ENCODE measurements at regions not wholly inside any gene's neighbourhood (a gene's known extent, or its start where the extent isn't known, plus 50 kb on each side); places are given as distances from the start of the nearest gene placed in this dataset.

DNA sequence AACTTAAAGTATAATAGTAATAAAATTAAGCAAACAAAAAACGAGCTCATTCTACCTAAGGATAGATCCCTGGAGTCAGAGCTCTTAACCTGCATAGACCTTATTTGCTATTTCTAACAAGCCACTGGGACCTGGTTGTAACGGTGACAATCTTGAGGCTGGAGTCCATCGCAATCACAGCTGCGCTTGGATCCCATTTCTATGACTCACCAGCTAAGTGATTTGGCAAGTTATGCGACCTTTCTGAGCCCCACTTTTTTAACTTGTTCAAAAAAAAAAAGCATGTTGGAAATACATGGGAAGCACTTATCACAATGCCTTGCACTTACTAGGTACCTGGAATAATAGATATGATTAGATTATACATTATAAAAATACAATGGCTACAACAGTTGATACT lies 389.5 kb upstream of the CDH4 start:
- DNase-seq (ENCODE audit: low read depth): no peak

DNA sequence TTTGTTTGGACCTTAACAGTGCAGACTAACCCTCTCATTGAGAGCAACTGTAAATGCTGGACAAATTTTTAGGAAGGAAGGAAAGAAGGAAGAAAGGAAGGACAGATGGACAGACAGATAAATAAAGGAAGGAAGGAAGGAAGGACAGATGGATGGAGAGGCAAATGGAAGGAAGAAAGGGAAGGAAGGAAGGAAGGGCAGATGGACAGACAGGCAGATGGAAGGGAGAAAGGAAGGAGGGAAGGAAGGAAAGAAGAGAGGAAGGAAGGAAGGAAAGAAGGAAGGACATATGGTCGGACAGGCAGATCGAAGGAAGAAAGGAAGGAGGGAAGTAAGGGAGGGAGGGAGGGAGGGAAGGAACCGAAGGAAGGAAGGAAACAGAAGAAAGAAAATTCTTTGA lies 388.5 kb upstream of the CDH4 start:
- DNase-seq (ENCODE audit: low read depth): no peak

DNA sequence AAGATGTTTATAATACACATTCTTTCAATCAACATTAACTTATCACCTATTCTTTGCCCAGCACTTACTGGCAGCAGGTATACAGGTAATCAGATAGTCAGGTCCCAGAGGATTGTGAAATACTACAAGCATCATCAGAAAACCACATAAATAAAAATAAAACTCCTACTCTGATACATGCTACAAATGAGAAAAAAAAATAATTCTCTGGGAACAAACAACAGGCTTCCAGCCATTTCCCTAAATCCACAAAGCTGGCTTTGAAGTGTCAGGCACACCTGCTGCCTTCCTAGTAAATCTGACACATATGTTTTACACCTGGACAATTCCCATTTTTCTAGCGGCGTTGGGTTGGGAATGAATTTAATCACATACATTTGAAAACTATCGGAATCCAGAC lies 384.5 kb upstream of the CDH4 start:
- no peak for DNase-seq (ENCODE audit: low read depth)

DNA sequence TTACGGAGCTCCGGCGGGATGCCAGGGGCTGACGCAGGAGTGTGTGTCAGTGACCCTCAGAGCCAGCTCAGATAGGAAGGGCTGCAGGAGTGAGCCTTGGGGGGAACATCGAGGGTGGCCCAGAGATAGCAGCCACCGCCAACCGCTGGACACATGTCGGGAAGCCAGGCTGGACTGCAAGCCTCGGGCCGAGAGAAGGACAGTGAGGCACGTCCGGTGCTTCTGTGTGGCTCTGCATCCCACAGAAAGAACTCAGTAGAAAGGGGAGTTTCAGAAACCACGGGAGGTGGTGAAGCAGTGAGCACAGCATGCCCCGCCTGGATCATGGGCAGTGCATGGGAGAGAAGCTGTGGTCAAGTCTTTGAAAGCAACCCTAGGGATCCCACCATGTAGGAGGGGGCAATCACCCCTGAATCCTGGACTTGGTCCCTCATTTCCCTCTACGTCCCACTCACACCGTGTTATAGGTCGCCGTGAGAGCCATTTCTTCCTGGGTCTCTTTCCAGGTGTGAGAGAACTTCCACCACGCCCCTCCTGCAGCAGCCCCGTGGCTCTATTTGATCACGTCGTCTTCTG lies 383.7 kb upstream of the CDH4 start:
- no peak for DNase-seq (ENCODE audit: low read depth)

DNA sequence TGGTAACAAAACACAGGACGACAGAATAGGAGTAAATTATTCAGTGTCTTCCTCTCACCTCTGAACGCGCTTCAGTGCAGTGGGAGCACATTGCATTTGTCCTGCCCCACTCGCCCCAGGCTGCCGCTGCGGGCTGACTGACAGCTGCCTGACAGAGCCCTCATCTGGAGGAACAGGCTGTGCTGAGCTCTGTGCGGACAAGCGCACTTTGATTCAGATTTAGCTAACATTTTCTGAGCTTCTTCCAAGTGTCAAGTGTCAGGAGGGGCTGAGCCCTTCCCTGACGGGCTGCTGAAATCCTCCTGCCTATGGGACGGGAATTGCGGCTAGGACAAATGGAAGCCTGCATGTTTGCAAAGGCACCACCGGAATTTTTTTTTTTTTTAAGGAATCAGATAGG lies 383.0 kb upstream of the CDH4 start:
- no peak for DNase-seq (ENCODE audit: low read depth)

DNA sequence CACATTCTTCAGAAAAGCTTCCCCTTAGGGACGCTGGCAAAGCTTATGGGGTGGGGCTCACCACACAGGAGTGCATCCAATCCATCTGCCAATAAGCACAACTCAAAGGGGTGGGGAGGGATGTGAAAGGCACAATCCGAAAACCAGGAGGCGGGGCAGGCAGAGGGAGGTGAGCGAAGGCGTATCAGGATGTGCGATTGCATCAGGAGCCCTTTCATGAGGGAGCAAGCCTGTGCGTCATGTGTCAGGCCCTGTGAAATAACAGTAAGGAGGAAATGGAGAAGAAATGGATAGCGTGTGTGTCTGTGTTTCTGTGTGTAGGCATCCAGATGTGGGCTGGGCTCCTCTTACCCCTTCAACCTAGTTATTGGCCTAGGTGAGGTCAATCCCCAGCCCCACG lies 382.4 kb upstream of the CDH4 start:
- no peak for DNase-seq (ENCODE audit: low read depth)

DNA sequence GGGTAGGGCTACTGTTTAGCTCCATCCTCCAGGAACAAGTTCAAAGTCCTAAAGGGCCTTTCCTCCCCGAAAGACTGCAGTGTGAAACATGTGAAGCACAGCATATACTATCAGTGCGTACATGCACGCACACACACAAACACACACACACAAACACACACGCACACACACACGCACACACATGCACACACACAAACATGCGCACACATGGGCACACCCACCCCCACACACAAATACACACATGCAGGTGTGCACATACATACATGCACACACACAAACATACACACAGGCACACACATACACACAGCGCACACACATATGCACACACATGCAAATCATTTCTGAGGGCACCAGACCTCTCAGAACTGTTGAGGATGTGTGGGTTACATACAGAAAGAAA lies 382.0 kb upstream of the CDH4 start:
- no peak for DNase-seq (ENCODE audit: low read depth)

DNA sequence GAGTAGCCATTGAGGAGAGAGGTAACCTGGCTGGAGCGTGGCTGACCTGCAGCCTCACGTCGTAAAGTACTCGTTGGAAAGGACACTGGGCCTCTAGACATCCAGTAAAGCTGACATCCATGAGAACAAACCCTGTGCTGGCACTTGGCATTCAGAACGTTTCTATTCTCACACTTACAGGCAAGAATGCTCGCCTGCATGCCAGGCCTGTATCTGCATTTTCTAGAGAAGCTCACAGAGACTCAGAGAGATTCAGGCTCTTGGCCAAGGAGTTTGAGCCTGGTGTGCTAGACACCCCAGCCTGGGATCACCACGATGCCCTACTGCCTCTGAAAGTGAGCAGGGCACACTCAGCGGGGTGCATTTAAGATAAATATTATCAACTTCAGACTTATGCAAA lies 379.8 kb upstream of the CDH4 start:
- DNase-seq (ENCODE audit: low read depth): no peak

DNA sequence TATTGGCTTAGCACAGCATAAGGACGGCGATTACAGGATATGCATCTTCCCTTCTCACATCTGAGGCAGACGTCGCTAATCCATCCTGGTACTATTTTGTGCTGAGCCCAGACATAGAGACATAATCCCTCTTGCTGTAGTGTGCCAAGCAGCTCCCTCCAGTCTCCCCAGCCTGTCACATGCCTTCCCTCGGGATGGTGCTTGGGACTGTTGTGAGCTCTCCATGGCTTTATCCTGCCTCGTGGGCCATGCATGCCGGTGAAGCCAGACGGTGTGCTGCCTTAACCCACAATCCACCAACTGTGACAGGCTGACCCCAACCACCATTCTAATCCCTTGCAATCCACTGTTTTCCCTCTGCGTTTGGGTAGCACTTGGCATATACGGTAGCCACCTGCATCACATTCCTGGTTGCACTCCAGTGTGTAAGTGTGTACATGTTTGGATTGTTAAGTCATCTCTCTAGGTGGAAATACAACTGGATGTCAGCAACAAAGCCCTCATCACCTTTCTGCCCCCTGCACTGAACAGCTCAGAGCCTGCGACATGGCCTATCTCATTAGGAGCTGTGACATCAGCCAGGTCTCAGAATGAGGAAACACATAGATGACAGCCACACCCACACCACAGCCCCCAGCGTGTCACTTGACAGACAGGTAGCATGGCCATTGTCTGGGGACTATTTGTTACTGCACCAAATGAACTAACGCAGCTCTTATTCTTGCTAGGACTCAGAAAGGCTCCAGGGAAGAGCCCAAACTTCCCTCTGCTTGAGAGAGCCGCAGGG lies 374.8 kb upstream of the CDH4 start:
- no peak for DNase-seq (ENCODE audit: low read depth)

DNA sequence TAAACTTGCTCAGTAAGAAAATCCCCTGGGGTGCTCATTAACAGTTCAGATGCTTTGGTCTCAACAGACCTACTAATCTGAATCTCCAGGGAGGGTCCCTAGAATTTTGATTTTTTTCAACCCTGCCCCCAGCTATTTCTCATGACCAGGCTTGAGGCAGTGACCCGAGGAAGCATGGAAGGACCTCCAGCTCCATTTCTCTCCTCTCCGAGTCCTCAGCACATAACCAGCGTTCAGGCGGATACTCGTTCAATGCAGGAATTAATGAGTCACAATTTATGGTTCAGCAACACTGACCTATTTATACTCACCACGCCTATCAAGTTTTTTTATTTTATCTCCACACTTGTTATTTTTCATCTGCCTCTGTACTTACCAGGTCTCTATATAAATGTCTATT lies 369.2 kb upstream of the CDH4 start:
- DNase-seq (ENCODE audit: low read depth): peak; percentile 7

DNA sequence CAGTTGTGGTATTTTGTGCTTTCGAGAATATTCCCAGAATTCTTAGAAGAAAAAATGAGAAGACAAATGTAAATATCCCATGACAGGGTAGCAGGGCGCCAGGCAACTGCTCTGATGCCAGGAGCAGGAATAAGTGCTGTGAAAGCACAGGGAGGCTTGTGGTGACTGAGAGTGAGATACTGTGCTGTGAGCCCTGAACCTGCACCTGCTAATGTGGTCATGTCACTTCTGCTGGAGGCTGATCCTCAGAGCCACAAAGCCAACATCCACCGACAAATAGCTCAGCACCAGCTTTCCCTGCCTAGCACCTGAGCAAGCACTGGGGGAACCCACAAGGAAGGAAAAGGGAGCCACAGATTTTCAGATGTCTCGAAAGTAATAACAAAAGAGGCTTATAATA lies 368.6 kb upstream of the CDH4 start:
- no peak for DNase-seq (ENCODE audit: low read depth)

DNA sequence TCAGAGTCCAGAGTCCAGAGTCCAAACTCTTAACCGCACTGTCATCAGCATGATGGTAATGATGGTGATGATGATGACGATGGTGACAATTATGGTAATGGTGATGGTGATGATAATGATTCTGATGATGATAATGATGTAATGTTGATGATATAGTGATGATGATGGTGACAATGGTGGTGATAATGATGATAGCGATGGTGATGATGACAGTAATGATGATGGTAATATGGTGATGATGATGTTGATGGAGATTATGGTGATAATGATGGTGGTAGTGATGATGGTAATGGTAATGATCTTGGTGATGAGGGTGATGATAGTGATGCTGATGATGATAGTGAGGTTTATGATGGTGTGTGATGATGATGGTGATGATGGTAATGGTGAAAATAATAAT lies 367.8 kb upstream of the CDH4 start:
- no peak for DNase-seq (ENCODE audit: low read depth)

DNA sequence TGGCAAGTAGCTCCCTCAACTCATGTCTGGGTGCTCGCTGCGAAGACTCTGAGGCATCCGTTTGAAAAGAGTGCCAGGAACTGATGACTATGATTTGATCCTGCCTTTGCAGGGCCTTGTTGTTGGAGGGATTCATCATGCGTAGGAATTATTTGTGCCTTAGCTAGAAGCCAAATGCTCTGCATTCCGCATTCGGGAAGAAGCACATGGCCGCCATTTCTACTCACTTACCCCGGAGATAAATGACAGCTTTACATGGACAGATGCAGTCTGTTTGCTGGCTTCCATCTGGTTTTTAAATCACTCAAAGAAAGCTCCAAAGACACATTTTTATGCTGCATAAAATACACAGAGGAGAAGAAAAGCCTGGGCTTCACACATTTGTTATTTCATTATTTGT lies 363.3 kb upstream of the CDH4 start:
- DNase-seq (ENCODE audit: low read depth): no peak

DNA sequence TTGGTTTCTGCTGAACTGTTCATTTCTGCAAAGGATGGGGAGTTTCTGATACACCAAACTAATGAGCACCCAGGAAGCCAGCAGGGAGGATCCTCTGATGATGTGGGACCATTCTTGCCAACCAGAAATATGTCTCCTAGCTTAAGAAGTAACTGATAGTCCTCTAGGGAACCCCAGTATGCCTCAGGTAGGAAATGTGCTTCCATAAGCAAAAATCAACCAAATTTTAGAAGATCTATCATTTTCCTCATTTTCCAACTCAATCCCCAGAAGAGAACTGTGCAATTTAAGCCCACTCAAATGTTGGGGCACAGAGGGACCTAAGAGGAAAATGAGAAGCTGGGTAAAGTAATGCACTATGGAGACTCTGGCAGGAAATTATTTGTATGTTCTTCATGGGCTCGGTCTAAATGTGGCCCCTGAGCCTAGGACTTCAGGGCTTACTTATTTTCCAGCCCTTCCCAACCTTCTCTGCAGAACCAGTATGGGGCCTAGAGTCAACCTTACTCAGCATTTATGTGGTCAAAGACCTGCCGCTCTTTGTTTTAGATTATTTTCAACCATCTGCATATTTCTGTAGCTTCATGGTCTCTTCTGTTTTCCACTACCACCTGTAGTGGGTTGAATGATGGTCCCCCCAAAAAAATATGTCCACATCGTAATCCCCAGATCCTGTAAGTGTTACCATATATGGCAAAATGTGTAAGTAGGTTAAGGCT lies 359.8 kb upstream of the CDH4 start:
- no peak for DNase-seq (ENCODE audit: low read depth)

DNA sequence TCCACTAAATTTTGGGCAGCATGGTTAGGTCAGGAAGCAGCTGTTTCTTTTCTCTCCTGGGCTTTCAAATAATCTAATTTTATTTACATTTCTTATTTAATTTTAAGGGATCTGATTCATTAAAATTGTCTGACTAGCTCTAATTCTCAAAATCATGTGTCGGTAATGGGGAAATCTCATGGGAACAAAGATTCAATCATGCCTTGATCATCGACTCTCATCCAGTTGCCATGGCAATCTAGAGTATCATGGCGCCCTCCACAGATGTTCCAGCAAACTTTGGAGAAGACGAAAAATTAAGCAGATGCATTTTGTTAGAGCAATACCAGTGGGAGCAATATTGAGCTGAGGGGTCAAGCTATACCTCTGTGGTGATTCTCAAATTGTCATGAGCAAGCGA lies 358.0 kb upstream of the CDH4 start:
- no peak for DNase-seq (ENCODE audit: low read depth)

DNA sequence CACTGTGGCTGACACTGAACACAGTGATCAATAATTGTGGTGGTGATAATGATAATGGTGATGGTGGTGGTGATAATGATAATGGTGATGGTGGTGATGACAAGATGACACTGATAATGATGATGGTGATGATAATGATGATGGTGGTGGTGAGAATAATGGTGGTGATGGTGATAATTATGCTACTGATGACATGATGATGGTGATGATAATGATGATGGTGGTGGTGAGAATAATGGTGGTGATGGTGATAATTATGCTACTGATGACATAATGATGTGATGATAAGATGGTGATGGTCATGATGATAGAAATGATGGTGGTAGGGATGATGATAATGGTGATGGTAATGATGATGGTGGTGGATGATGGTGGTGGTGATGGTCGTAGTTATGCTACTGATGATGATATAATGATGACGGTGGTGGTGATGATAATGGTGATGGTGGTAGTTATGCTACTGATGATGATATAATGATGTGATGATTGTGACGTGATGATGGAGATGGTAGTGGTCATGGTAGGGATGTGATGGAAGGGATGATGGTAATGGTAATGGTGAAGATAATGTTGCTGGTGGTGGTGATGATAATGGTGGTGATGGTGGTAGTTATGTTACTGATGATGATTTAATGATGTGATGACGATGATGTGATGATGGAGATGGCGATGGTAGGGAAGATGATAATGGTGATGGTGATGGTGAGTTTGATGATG lies 356.5 kb upstream of the CDH4 start:
- no peak for DNase-seq (ENCODE audit: low read depth)

DNA sequence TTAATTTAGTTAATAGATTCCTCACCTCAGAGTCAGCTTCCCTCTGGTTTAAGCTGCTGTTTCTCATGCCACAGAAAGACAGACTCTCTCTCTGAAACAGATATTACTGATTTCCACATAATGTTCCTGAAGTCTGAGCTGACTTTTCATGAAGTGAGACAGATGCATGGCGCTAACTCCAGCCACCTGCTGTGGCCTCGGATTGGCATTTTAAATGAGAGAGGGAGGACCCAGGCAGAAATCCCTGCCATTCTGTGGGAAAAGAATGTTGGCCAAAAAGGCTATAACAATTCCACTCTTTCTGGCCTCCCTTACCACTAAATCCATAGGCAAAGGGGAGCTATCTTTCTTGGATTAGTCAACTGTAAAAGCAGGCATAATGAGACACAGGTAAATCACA lies 354.1 kb upstream of the CDH4 start:
- DNase-seq (ENCODE audit: low read depth): no peak

DNA sequence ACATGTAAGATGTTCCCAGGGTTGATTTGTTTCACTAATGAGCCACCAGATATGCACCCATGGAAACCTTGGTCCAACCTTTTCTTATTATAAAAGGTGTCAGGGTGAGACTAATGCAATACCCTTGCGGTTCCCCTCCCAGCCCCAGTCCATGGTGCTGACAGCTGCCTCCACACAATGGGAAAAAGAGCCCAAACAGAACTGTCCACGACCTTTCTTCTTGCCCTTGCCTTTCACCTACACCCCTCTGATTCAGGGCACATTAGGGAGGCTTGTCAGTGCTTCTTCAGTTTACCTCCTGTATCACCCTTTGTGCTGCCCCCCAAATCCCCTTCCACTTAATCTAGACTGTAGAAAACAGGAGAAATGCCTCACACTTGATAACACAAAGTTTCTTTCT lies 352.7 kb upstream of the CDH4 start:
- no peak for DNase-seq (ENCODE audit: low read depth)

DNA sequence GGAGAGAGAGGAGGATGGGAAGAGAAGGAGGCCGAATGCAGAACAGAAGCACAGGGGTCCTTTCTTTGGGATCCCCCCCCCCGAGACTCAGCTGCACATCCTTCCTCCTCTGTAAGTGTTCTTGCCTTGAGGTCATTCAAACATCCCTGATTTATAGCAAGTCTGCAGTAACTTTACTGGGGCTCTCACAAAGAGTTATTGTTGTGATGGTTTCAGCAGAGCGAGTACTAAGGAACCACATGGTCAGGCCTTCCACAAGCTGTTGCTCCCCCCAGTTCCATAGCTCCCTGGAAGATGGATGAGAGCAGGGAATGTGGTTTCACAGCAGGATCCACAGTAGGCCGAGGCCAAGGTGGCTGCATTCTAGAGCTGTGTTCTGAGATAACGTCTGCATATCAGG lies 351.4 kb upstream of the CDH4 start:
- DNase-seq (ENCODE audit: low read depth): no peak

DNA sequence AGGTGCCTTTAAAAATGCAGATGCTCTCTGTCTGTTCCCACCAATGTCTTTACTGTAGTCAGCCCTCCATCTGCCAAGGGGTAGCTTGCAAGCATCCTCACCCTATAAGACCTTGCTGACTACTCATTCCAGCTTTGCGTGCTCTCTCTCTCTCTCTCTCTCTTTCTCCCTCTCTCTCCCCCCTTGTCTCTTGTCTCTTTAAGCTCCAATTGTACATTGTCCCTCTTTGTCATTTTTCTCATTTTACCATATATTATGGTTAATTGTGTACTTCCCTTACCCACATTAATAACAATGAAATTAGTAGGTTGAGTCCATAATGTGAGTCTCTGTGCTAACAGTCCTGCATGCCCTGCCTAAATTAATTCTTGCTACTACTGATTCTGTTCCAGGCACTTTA lies 350.2 kb upstream of the CDH4 start:
- no peak for DNase-seq (ENCODE audit: low read depth)

DNA sequence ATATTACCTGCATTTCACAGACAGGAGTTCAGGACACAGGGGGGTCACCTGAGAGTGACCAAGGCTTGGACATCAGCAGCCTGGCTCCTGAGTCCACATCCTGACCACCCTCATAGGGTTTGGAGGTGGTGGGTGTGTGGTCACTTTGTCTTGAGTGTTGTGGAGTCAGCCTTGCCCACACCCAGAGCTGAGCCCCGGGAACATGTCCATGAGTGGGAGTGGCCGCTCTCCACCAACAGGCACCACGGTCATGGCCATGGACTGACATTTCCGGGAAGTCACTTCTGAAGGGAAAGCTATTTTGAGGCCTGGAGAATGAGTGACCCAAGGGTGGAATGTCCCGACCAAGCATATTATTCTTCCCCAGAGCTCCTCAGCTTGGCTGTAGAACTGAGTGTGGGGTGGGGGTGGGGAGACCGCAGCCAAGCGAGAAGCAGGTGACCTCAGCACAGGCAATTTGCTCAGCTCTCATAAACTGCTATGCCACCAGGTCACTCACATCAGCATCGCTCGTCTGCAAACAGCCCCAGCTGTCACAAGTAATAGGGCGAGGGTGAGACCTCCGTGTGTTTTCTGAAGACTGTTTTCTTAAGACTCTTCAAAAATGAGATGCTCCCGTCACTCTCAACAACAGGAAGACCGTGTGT lies 348.6 kb upstream of the CDH4 start:
- DNase-seq (ENCODE audit: low read depth): no peak

DNA sequence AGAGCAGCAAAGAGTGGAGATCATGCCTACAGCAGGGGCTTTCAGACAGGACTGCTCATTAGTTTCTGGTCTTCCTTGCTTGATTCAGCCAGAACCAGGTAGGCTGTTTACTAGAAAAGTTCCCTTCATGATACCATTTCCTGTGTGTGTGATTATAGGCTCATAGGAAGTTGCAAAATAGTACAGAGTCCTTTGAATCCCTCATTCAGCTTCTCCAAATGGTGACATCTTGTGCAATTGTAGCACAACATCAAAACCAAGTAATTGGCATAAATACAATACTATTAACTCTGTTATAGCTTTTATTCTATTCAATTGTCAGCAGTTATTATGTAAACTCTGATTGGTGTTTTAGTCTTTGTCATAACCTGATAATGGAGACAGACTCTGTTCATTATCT lies 347.3 kb upstream of the CDH4 start:
- DNase-seq (ENCODE audit: low read depth): no peak

All from iris pigment epithelial cell (primary cell).